ENCODE measurements at regions not wholly inside any gene's neighbourhood (a gene's known extent, or its start where the extent isn't known, plus 50 kb on each side); places are given as distances from the start of the nearest gene placed in this dataset.

GRCh38 chr14:82811246-82811645 is 1277.6 kb upstream of the SEL1L start:
- TF ChIP-seq REST (IDR thresholded peaks at IDR 0.05; ENCODE audit: insufficient read depth in 1 of 2, low read depth in 2 of 2, low read length in 2 of 2) (no peak), TAF1 (IDR thresholded peaks at IDR 0.05; ENCODE audit: borderline replicate concordance, insufficient read depth, low read length) (no peak), POLR2AphosphoS5 (IDR thresholded peaks at IDR 0.05; ENCODE audit: low read depth, low read length) (no peak)
